Fibroblast of the aortic adventitia (primary cell): ENCODE measurements at regions not wholly inside any gene's neighbourhood (a gene's known extent, or its start where the extent isn't known, plus 50 kb on each side); places are given as distances from the start of the nearest gene placed in this dataset.

Experiments used
- DNase-seq: peaks from one replicate; pipeline ENCODE4 v3.0.0-alpha.2; 2010; ENCODE audit warnings: low read depth
- H3K4me3 ChIP-seq: 2 replicates; pipeline ENCODE4 v1.5.1; 2011; ENCODE audit warnings: low read depth, mild to moderate bottlenecking, control low read depth, low read length, moderate library complexity
- CTCF ChIP-seq: IDR thresholded peaks from 2 replicates; pipeline ENCODE4 v1.5.1; 2011; ENCODE audit warnings: mild to moderate bottlenecking, low read length, control low read depth, inconsistent platforms; ENCODE audit not compliant: insufficient read depth

GRCh38 chr14:101185073-101185835, 281.7 kb upstream of the RTL1 start:
- no peak for TF ChIP-seq CTCF
- DNase-seq: no peak
- H3K4me3 ChIP-seq: no peak overlapping the region

- no peak overlapping the region for H3K4me3 ChIP-seq
- DNase-seq: no peak
- TF ChIP-seq CTCF: no peak
Observed at GRCh38 chr14:101185946-101186345, 282.4 kb upstream of the RTL1 start.

GRCh38 chr14:101186544-101186943, 283.0 kb upstream of the RTL1 start:
- no peak for TF ChIP-seq CTCF
- no peak for DNase-seq
- no peak overlapping the region for H3K4me3 ChIP-seq

- no peak for DNase-seq
- H3K4me3 ChIP-seq: no peak overlapping the region
- no peak for TF ChIP-seq CTCF
Observed at GRCh38 chr14:101186992-101187815, 283.7 kb upstream of the RTL1 start.

GRCh38 chr14:101187816-101188570, 284.5 kb upstream of the RTL1 start:
- no peak for DNase-seq
- TF ChIP-seq CTCF: no peak
- no peak overlapping the region for H3K4me3 ChIP-seq

GRCh38 chr14:101188571-101188915, 285.0 kb upstream of the RTL1 start:
- no peak overlapping the region for H3K4me3 ChIP-seq
- no peak for DNase-seq
- TF ChIP-seq CTCF: no peak
